Suppressor macrophage treated with lipopolysaccharide for 4 hours (primary cell): ENCODE measurements at regions not wholly inside any gene's neighbourhood (a gene's known extent, or its start where the extent isn't known, plus 50 kb on each side); places are given as distances from the start of the nearest gene placed in this dataset.
A peak's percentile ranks its signal among the peaks of the same experiment; 100 is the strongest.
"Not testable (repeated sequence)": the region's sequence is repeated elsewhere in the genome, so short reads cannot be mapped to it uniquely, and the experiment has no call there.

Experiments used
- DNase-seq: peaks from one replicate; pipeline ENCODE4 v3.0.0-alpha.2; 2020

DNA sequence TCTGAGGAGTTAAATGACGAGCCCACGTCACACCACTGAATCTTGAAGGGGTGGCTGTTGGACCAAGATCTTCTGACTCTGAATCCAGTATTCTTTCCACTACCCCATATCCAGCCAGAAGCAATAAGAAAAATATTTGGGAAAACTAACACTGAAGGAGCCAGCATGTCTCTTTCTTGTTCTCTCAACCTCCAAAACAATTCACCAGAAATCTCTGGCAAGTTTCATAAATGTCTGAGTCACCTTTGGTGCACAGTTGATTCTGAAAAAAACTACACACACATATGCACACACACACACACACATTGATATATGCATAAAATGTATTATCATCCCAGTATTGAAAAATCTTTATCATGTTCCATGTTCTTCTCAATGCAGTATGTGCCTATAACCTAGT is 104.3 kb upstream of the BLID start:
- DNase-seq = no peak

DNA sequence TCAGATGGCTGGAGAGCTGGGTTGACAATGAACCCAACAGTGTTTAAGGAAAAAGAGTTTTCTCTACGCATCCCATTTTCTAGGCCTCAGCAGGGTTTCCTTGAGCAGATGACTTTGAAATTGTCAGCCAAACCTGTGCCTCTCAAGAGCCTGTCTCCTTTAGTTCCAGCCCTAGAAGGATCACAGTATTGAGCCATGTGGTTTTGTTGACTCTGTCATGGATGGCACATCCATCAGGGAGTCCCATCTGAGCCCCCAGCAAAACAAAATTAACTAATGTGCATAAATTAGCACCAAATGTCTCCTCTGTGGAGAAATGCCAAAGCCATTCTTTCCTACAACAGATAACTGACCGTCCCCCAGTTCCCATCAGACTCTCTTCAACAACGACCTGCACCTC is 103.8 kb upstream of the BLID start:
- no peak for DNase-seq

GRCh38 chr11:122215244-122215992 is 99.4 kb upstream of the BLID start:
- peak; percentile 68 for DNase-seq

DNA sequence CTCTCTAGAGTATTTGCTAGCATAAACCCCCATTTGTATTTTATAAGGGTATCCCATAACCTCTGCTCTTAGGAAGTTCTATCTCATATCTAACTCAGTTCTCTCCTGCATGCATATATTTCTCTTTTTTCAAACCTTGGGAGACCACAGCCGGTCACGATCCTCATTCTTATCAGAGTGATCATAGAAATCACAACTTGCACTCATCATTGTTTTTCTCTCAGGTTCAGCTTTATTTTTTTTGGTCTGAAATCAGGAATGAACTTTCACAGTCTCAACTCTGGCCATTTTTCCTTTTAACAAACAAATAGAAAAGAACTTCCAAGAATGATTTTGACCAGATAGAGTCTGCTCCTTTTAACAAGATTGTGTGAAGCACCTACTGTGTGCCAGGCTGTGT is 98.6 kb upstream of the BLID start:
- no peak for DNase-seq

DNA sequence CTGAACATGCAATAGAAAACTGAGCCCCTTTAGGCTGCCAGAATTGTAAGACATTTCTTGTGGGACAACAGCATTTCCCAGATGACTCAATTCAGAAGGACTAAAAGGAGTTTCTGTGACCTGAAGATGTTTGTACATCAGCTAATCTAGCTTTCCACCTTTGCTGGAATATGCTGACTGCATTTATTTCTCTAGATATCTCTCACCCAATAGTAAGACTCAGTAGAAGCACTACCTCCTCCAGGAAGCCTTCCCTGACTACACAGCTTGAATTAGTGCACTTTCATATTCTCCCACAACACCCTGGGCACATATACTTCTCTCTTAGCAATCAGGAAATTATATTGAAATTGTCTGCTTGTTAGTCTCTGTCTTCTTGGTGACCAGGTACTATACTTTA is 98.1 kb upstream of the BLID start:
- DNase-seq = no peak

DNA sequence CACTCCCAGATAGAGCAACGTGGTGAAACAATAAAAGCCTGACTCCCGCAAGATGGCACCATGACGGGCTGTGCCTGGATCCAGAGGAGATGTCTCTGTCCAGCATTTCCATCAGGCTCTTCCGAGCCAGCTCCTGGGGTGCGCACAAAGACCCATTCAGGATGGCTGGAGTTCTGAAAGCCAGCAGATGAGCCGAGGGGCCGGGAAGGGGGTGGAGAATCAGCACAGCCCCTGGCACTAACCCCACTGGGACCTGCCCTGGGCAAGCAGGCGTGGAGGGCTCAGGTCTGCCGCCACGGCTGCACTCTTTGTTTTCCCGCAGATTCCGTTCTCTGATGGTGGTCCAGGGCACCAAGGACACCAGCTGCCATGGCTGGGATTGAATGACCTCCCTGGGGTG is 97.2 kb upstream of the BLID start:
- no peak for DNase-seq

GRCh38 chr11:122210367-122210997 is 94.5 kb upstream of the BLID start:
- no peak for DNase-seq

- no peak for DNase-seq
Observed at GRCh38 chr11:122209619-122210366, 93.8 kb upstream of the BLID start.

DNA sequence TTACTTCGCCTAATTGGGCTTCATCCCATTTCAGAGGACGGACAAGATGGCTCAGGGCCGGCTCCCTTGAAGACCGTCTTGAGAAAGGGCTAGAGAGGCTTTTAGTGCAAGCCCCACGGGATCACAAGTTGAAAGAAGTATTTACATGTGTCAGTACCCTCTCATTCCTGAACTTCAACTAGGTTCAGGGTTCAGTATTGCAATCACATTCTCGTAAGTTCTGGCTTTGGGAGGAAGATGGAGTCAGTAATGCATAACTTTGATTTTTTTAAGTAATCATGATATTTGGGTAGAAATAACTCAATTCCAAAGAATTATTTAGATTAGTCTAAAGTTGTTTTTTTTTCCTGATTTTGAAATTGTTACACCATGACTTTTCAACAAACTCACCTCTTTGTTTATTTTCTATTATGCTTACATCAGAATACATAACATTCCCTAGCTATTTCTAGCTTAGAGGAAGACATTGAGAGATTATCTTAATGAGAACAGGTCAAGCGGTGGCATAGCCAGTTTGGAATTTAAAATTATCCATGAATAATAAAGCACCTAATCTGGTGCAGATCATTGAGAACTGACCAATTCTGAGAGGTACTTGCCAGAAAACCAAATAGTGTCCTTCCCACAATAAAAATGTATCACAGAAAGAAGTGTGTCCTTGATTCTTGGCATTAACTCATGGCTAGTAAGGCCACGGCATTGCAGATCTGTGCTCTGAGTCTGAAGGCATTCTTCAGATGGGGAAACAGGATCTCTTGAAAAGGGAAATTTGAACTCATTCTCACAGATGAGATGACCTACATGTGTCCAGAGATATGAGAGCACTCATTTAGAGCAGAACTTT is 92.1 kb upstream of the BLID start:
- DNase-seq = no peak

GRCh38 chr11:122207505-122207904 is 91.5 kb upstream of the BLID start:
- DNase-seq = no peak

GRCh38 chr11:122205036-122205435 is 89.0 kb upstream of the BLID start:
- no peak for DNase-seq

DNA sequence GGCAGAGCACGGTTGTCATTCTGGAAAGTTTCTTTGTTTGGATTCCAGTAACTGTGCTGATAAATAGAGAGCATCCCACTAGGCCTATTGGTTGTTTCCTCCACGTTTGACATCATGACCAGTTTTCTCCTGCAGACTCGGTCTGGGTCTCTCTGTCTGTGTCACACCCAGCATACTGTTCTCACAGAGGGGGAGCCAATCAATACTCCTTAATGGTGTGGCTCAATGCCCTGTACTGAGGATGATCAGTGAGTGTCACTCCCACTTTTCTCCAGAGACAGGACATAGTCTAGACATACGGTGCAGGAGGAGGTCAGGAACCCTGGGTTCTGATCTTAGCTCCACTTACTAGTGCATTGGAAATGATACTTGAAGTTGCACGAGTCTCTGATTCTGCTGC is 88.2 kb upstream of the BLID start:
- DNase-seq = no peak

DNA sequence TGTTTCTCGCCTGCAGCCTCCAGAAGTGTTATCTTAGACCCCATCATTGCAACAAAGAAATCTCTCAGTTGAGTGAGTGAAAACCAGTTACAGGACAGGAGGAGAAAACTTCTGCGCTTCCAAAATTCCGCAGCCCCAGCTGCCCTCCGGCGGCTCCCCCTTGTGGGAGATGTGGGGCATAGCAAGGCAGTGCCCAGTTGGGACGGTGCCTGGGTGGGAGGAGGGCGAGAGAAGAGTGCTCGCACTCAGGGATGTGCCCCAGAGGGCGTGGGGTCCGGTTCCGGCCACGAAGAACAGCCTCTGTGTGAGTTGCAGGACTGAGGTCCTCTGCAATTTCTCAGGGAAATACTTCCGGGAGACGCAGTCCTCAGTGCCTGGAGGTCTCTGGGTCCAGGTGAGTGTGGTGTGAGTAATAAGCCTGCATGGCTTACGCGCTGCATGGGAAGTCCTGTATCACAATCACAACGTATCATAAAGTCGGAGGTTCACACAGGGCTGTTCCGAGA is 87.0 kb upstream of the BLID start:
- DNase-seq = peak; percentile 68

- DNase-seq = no peak
Observed at GRCh38 chr11:122202161-122202950, 86.3 kb upstream of the BLID start.

GRCh38 chr11:122201106-122201505 is 85.1 kb upstream of the BLID start:
- no peak for DNase-seq

GRCh38 chr11:122199661-122200060 is 83.6 kb upstream of the BLID start:
- DNase-seq = no peak

- DNase-seq = no peak
Observed at GRCh38 chr11:122198291-122198983, 82.4 kb upstream of the BLID start.

DNA sequence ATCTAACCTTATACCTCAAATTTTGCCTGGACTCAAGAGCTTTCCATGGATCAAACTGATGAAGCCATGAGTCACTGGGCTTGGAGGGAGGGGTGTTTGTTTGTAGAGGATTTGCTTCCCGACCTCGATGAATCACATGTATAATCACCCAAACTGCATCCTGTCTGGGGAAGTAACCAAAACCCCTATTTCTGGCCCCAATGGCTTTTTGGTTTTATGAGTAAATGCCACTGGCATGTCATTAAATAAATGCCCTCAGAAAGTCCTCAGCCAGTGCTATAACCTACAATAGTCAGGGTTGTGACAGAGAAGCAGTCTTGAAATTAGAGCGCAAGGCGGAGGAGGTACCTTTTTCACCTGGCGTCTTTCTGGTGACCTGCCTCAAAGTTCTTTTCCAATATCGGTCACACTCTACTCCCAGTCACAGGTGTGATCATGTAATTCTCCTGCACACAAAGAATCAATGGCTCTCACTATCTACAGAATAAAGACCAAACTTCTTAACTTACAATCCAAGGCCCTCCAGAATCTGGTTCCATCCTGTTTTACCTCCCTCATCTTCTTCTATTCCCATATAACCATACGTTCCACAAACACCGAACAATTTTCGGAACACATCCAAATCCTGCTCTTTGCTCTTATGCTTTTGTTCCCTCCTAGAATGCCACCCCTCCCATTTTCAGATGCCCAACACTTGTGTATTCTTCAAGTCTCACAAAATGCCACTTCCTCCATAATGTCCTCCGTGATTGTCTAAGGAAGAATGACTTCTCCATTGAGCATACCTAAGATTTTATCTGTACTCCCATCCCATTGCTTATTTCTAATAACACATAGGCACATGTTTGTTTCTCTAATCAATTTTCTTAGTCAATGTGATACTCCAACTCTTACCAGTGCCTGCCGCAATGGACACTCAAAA is 81.3 kb upstream of the BLID start:
- DNase-seq = peak; percentile 8

- no peak for DNase-seq
Observed at GRCh38 chr11:122195790-122196189, 79.8 kb upstream of the BLID start.

- not testable (repeated sequence) for DNase-seq
Observed at GRCh38 chr11:122193881-122194480, 78.0 kb upstream of the BLID start.
